HG03565 (cell line): ENCODE measurements at regions not wholly inside any gene's neighbourhood (a gene's known extent, or its start where the extent isn't known, plus 50 kb on each side); places are given as distances from the start of the nearest gene placed in this dataset.

Experiments used
- ATAC-seq: cut with Tn5 transposase; IDR thresholded peaks from one replicate; pipeline ENCODE4 v1.9.1; 2021; ENCODE audit warnings: mild to moderate bottlenecking, moderate library complexity; ENCODE audit not compliant: unreplicated experiment

- ATAC-seq, result no peak
These were observed 112.1 kb downstream of the DLL1 start for GRCh38 chr6:170178561-170179477.

- no peak for ATAC-seq
These were observed 112.9 kb downstream of the DLL1 start for GRCh38 chr6:170177772-170178560.

- no peak for ATAC-seq
These were observed 113.7 kb downstream of the DLL1 start for GRCh38 chr6:170176898-170177771.

- no peak for ATAC-seq
These were observed 114.6 kb downstream of the DLL1 start for GRCh38 chr6:170176136-170176897.

- no peak for ATAC-seq
These were observed 115.2 kb downstream of the DLL1 start for GRCh38 chr6:170175644-170176135.

- ATAC-seq, result no peak
These were observed 115.9 kb downstream of the DLL1 start for GRCh38 chr6:170174771-170175643.

- ATAC-seq, result no peak
These were observed 116.6 kb downstream of the DLL1 start for GRCh38 chr6:170174124-170174770.

- ATAC-seq, result no peak
These were observed 117.5 kb downstream of the DLL1 start for GRCh38 chr6:170173335-170173881.

GRCh38 chr6:170172825-170173256, 118.0 kb downstream of the DLL1 start:
- no peak for ATAC-seq

GRCh38 chr6:170172392-170172791, 118.5 kb downstream of the DLL1 start:
- no peak for ATAC-seq

- no peak for ATAC-seq
These were observed 123.2 kb downstream of the DLL1 start for GRCh38 chr6:170167657-170168159.

GRCh38 chr6:170166511-170167122, 124.3 kb downstream of the DLL1 start:
- ATAC-seq, result no peak

- no peak for ATAC-seq
These were observed 125.3 kb downstream of the DLL1 start for GRCh38 chr6:170165471-170166117.

GRCh38 chr6:170165085-170165470, 125.8 kb downstream of the DLL1 start:
- ATAC-seq, result no peak

GRCh38 chr6:170164271-170164900, 126.5 kb downstream of the DLL1 start:
- ATAC-seq, result no peak

- ATAC-seq, result no peak
These were observed 127.3 kb downstream of the DLL1 start for GRCh38 chr6:170163405-170164170.
